ENCODE measurements at regions not wholly inside any gene's neighbourhood (a gene's known extent, or its start where the extent isn't known, plus 50 kb on each side); places are given as distances from the start of the nearest gene placed in this dataset.

DNA sequence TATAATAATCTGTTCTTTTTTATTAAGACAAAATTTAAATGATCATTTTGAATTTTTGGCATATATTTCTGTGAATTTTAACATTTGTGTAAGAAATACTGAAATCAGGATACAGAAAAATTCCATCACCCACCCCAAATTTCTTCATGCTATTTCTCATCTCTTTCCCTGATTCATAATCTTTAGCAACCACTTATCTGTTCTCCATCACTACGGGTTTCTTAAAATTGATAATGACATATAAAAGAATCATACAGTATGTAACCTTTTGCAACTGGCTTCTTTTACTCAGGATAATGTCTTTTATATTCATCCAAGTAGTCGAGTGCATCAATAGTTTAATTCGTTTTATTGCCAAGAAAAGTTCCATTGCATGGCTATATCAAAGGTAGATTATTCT lies 1627.0 kb downstream of the PCDH9 start:
- TF ChIP-seq, protein P1, sequence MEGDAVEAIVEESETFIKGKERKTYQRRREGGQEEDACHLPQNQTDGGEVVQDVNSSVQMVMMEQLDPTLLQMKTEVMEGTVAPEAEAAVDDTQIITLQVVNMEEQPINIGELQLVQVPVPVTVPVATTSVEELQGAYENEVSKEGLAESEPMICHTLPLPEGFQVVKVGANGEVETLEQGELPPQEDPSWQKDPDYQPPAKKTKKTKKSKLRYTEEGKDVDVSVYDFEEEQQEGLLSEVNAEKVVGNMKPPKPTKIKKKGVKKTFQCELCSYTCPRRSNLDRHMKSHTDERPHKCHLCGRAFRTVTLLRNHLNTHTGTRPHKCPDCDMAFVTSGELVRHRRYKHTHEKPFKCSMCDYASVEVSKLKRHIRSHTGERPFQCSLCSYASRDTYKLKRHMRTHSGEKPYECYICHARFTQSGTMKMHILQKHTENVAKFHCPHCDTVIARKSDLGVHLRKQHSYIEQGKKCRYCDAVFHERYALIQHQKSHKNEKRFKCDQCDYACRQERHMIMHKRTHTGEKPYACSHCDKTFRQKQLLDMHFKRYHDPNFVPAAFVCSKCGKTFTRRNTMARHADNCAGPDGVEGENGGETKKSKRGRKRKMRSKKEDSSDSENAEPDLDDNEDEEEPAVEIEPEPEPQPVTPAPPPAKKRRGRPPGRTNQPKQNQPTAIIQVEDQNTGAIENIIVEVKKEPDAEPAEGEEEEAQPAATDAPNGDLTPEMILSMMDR (IDR thresholded peaks at IDR 0.05) = no peak
- TF ChIP-seq POLR2A (IDR thresholded peaks at IDR 0.05) = no peak
- no peak for TF ChIP-seq EP300 (IDR thresholded peaks at IDR 0.05)
- no peak for TF ChIP-seq POLR2AphosphoS5 (IDR thresholded peaks at IDR 0.05)

All from gastroesophageal sphincter (tissue), 3 donors.